PC-3 (cell line): ENCODE measurements at regions not wholly inside any gene's neighbourhood (a gene's known extent, or its start where the extent isn't known, plus 50 kb on each side); places are given as distances from the start of the nearest gene placed in this dataset.

ENCODE experiments used
- ATAC-seq: fragments of 200-7000 bp; cut with Tn5 transposase; 2 replicates; pipeline ENCODE4 v1.9.1; 2020; ENCODE audit warnings: mild to moderate bottlenecking, moderate library complexity
- BruUV-seq: library from RNA; stranded (reverse); fragments of 400-500 nt; replicated peaks from 2 replicates; lab custom pipeline; 2021; lab: Mats Ljungman, UMichigan
- CTCF ChIA-PET: fragments of 300-600 bp; sonication (Branson Sonifier 250); formaldehyde crosslinking; loops from one replicate; lab custom pipeline; 2022; ENCODE audit warnings: antibody characterized with exemption; lab: Charles Lee
- POLR2A ChIA-PET: fragments of 300-600 bp; sonication (Branson Sonifier 250); formaldehyde crosslinking; loops from one replicate; lab custom pipeline; 2022; ENCODE audit warnings: antibody characterized with exemption; ENCODE audit not compliant: unreplicated experiment; lab: Charles Lee
- DNase-seq: peaks from one replicate; pipeline ENCODE4 v3.0.0-alpha.2; 2015
- H2AFZ ChIP-seq: fragments of 300-600 bp; sonication (generic); 2 replicates; pipeline ENCODE4 v1.6.0; 2016; ENCODE audit warnings: antibody characterized with exemption, low read length
- H3F3A ChIP-seq: fragments of 300-600 bp; sonication (generic); one replicate; pipeline ENCODE4 v1.6.0; 2017; ENCODE audit warnings: antibody characterized with exemption, low read length, control low read depth, mild to moderate bottlenecking; ENCODE audit not compliant: unreplicated experiment
- H3K27ac ChIP-seq: fragments of 300-600 bp; sonication (generic); 2 replicates; pipeline ENCODE4 v1.5.1; 2016; ENCODE audit warnings: mild to moderate bottlenecking, low read length
- H3K27me3 ChIP-seq: fragments of 300-600 bp; sonication (generic); 2 replicates; pipeline ENCODE4 v1.6.1; 2016; ENCODE audit warnings: low read length, mixed read lengths
- H3K36me3 ChIP-seq: fragments of 300-600 bp; sonication (generic); 2 replicates; pipeline ENCODE4 v1.6.1; 2016; ENCODE audit warnings: low read depth, mixed run types, low read length, mixed read lengths
- H3K4me1 ChIP-seq: fragments of 300-600 bp; sonication (generic); 2 replicates; pipeline ENCODE4 v1.5.1; 2016; ENCODE audit warnings: low read length; ENCODE audit not compliant: insufficient read depth
- H3K4me2 ChIP-seq: fragments of 300-600 bp; sonication (generic); 2 replicates; pipeline ENCODE4 v1.6.0; 2016; ENCODE audit warnings: low read length
- H3K4me3 ChIP-seq: fragments of 300-600 bp; sonication (generic); 2 replicates; pipeline ENCODE4 v1.5.1; 2016; ENCODE audit warnings: mild to moderate bottlenecking, low read length, mixed read lengths
- H3K79me2 ChIP-seq: fragments of 300-600 bp; sonication (generic); 2 replicates; pipeline ENCODE4 v1.6.1; 2017; ENCODE audit warnings: low read length, mixed read lengths
- H3K9ac ChIP-seq: fragments of 300-600 bp; sonication (generic); 2 replicates; pipeline ENCODE4 v1.6.0; 2016; ENCODE audit warnings: mild to moderate bottlenecking, low read length
- H3K9me2 ChIP-seq: fragments of 300-600 bp; sonication (generic); replicated peaks from 2 replicates; pipeline ENCODE4 v1.6.1; 2016; ENCODE audit warnings: mixed run types, low read length, mixed read lengths
- H3K9me3 ChIP-seq: fragments of 300-600 bp; sonication (generic); 2 replicates; pipeline ENCODE4 v1.6.1; 2016; ENCODE audit warnings: low read length, mixed read lengths
- H4K20me1 ChIP-seq: fragments of 300-600 bp; sonication (generic); 2 replicates; pipeline ENCODE4 v1.6.1; 2016; ENCODE audit warnings: low read length, mixed read lengths
- EZH2 ChIP-seq: fragments of 300-600 bp; sonication (generic); IDR thresholded peaks from one replicate; pipeline ENCODE4 v1.6.1; 2017; ENCODE audit warnings: antibody characterized with exemption, mild to moderate bottlenecking, low read length; ENCODE audit not compliant: unreplicated experiment
- EZH2phosphoT487 ChIP-seq: fragments of 300-600 bp; sonication (generic); IDR thresholded peaks from 2 replicates; pipeline ENCODE4 v1.6.1; 2018; ENCODE audit warnings: mild to moderate bottlenecking, antibody characterized with exemption, low read length, borderline replicate concordance
- intact Hi-C: fragments of 100-400 bp; cut with micrococcal nuclease; formaldehyde crosslinking; loops from 2 replicates; pipeline ENCODE4 v1.9.0; 2023
- TF ChIP-seq, protein P1 (sequence below): fragments of 300-600 bp; sonication (generic); conservative IDR thresholded peaks from 2 replicates; pipeline ENCODE4 v1.5.1; 2017; ENCODE audit warnings: antibody characterized with exemption, low read depth, mild to moderate bottlenecking, low read length

GRCh38 chr4:125430086-125430485, 115.3 kb downstream of the FAT4 start:
- no peak overlapping the region for H3K4me2 ChIP-seq
- no peaks in the 10 kb centered on the region for H3K36me3 ChIP-seq
- ChIA-PET POLR2A (no interaction called here), CTCF (no interaction called here)
- no peaks in the 10 kb centered on the region for H3F3A ChIP-seq
- H2AFZ ChIP-seq, result no peak overlapping the region
- no peak overlapping the region for H3K9ac ChIP-seq
- no TSS peak for BruUV-seq
- DNase-seq (no peak), ATAC-seq (no peak)
- no peaks in the 10 kb centered on the region for H3K9me3 ChIP-seq
- TF ChIP-seq, protein P1, sequence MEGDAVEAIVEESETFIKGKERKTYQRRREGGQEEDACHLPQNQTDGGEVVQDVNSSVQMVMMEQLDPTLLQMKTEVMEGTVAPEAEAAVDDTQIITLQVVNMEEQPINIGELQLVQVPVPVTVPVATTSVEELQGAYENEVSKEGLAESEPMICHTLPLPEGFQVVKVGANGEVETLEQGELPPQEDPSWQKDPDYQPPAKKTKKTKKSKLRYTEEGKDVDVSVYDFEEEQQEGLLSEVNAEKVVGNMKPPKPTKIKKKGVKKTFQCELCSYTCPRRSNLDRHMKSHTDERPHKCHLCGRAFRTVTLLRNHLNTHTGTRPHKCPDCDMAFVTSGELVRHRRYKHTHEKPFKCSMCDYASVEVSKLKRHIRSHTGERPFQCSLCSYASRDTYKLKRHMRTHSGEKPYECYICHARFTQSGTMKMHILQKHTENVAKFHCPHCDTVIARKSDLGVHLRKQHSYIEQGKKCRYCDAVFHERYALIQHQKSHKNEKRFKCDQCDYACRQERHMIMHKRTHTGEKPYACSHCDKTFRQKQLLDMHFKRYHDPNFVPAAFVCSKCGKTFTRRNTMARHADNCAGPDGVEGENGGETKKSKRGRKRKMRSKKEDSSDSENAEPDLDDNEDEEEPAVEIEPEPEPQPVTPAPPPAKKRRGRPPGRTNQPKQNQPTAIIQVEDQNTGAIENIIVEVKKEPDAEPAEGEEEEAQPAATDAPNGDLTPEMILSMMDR, result no peak
- TF ChIP-seq EZH2, result no peak
- TF ChIP-seq EZH2phosphoT487, result no peak
- no peaks in the 10 kb centered on the region for H3K79me2 ChIP-seq
- H3K4me3 ChIP-seq, result no peak overlapping the region
- H3K27me3 ChIP-seq, result no peaks in the 10 kb centered on the region
- no peaks in the 10 kb centered on the region for H4K20me1 ChIP-seq
- H3K27ac ChIP-seq, result no peak overlapping the region
- no peaks in the 10 kb centered on the region for H3K9me2 ChIP-seq
- H3K4me1 ChIP-seq, result no peaks in the 10 kb centered on the region
- intact Hi-C loops, result no loop called here

DNA sequence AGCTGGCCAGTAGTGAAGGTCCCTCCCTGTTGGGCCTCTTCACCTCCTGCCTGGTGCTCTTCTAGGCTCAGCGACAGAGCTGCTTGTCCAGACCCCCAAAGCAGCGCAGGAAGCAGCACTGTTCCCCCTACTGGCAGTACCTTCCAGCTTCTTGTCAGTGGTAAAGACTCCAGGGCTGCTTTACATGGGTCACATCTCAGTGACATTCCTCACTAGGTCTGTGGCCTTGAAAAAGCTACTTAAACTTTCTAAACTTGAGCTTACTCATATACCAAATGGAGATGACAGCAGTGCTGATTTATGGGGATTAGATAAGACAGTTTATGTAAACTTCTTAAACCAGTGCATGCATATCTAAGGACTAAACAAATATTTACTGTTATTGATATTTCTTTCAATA, 117.3 kb downstream of the FAT4 start:
- H3K9me3 ChIP-seq, result no peaks in the 10 kb centered on the region
- no peak overlapping the region for H3K4me2 ChIP-seq
- no peak overlapping the region for H3K4me3 ChIP-seq
- DNase-seq, result no peak
- no peaks in the 10 kb centered on the region for H3K79me2 ChIP-seq
- TF ChIP-seq EZH2 (no peak), EZH2phosphoT487 (no peak)
- TF ChIP-seq, protein P1, result no peak
- no peaks in the 10 kb centered on the region for H3K36me3 ChIP-seq
- H3K9ac ChIP-seq, result no peak overlapping the region
- CTCF ChIA-PET, result no interaction called here
- no peaks in the 10 kb centered on the region for H3K9me2 ChIP-seq
- H4K20me1 ChIP-seq, result no peaks in the 10 kb centered on the region
- ATAC-seq, result no peak
- no peaks in the 10 kb centered on the region for H3K4me1 ChIP-seq
- H2AFZ ChIP-seq, result no peak overlapping the region
- no peaks in the 10 kb centered on the region for H3K27me3 ChIP-seq
- no TSS peak for BruUV-seq
- POLR2A ChIA-PET, result no interaction called here
- H3K27ac ChIP-seq, result no peak overlapping the region
- no peaks in the 10 kb centered on the region for H3F3A ChIP-seq
- intact Hi-C loops, result no loop called here

GRCh38 chr4:125433453-125433852, 118.7 kb downstream of the FAT4 start:
- DNase-seq (no peak), ATAC-seq (no peak)
- no peak for TF ChIP-seq EZH2phosphoT487
- TF ChIP-seq, protein P1, result no peak
- TF ChIP-seq EZH2, result no peak
- H3F3A ChIP-seq, result no peaks in the 10 kb centered on the region
- H3K9ac ChIP-seq, result no peak overlapping the region
- no peak overlapping the region for H3K27ac ChIP-seq
- no peaks in the 10 kb centered on the region for H3K9me3 ChIP-seq
- no peaks in the 10 kb centered on the region for H3K4me1 ChIP-seq
- intact Hi-C loops, result no loop called here
- no peaks in the 10 kb centered on the region for H4K20me1 ChIP-seq
- H3K4me3 ChIP-seq, result no peak overlapping the region
- H3K36me3 ChIP-seq, result no peaks in the 10 kb centered on the region
- no peak overlapping the region for H2AFZ ChIP-seq
- no TSS peak for BruUV-seq
- no peaks in the 10 kb centered on the region for H3K27me3 ChIP-seq
- no peak overlapping the region for H3K4me2 ChIP-seq
- ChIA-PET POLR2A (no interaction called here), CTCF (no interaction called here)
- no peaks in the 10 kb centered on the region for H3K9me2 ChIP-seq
- H3K79me2 ChIP-seq, result no peaks in the 10 kb centered on the region
